NCI-H345 treated with DMSO at 0.1 percent for 48 hours (cell line): ENCODE measurements at regions not wholly inside any gene's neighbourhood (a gene's known extent, or its start where the extent isn't known, plus 50 kb on each side); places are given as distances from the start of the nearest gene placed in this dataset.
"Not testable (repeated sequence)": the region's sequence is repeated elsewhere in the genome, so short reads cannot be mapped to it uniquely, and the experiment has no call there.

ENCODE experiments used
- DNase-seq: peaks from one replicate; lab custom pipeline; 2025; ENCODE audit not compliant: unreplicated experiment; lab: John Stamatoyannopoulos, UW

- DNase-seq = no peak
Measured at GRCh38 chr10:44013981-44014380, 365.3 kb upstream of the ZNF32 start.

GRCh38 chr10:44012921-44013320, 364.2 kb upstream of the ZNF32 start:
- no peak for DNase-seq

GRCh38 chr10:44011603-44011981, 362.9 kb upstream of the ZNF32 start:
- no peak for DNase-seq

GRCh38 chr10:44010873-44011602, 362.4 kb upstream of the ZNF32 start:
- no peak for DNase-seq

- no peak for DNase-seq
Measured at GRCh38 chr10:44009891-44010632, 361.4 kb upstream of the ZNF32 start.

GRCh38 chr10:44008917-44009709, 360.4 kb upstream of the ZNF32 start:
- no peak for DNase-seq

DNA sequence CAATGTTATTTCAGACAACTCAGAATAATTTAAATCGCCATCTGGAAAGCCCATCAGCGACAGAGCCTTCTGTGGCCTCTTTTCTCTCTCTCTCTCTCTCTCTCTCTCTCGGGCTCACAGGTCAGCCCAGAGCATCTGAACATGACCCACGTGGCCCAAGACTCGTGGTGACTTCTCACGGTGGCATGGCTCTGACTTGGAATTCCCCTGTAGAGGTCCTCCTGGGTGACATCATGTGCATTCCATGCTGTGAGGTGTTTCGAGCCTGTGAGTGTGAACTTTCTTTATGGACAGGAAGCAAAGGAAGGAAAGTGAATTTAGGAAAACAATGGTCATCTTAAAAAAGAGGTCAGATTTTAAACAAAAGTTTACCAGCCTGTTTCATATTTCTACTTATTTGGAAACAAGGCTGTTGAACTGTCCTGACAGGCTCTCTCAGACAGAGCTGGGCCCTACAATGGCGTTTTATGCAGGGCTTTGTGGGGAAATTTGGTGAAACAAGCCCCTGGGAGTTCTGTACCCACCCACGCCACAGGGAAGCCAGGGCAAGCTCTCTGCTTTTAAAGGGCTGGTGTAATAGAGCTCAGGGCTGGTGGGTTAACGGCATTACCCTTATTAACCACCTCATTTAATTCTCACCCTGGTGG, 359.7 kb upstream of the ZNF32 start:
- no peak for DNase-seq

- DNase-seq = no peak
Measured at GRCh38 chr10:44006771-44007170, 358.1 kb upstream of the ZNF32 start.

DNA sequence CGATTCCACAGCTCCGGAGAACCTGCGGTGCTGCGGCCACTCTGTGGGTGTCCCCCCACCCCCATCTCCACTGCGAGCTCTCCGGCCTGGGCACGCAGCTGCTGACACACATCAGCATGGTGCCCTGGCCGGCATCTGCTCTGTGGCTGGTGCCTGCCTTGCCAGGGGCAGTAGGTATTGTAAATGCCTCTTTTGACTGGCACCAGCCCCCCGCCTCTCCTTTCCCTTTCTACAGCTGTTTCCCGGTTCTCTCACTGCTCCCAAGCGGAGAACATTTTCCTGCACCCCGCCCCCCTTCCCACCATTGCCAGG, 357.1 kb upstream of the ZNF32 start:
- no peak for DNase-seq

- no peak for DNase-seq
Measured at GRCh38 chr10:44004913-44005787, 356.5 kb upstream of the ZNF32 start.

DNA sequence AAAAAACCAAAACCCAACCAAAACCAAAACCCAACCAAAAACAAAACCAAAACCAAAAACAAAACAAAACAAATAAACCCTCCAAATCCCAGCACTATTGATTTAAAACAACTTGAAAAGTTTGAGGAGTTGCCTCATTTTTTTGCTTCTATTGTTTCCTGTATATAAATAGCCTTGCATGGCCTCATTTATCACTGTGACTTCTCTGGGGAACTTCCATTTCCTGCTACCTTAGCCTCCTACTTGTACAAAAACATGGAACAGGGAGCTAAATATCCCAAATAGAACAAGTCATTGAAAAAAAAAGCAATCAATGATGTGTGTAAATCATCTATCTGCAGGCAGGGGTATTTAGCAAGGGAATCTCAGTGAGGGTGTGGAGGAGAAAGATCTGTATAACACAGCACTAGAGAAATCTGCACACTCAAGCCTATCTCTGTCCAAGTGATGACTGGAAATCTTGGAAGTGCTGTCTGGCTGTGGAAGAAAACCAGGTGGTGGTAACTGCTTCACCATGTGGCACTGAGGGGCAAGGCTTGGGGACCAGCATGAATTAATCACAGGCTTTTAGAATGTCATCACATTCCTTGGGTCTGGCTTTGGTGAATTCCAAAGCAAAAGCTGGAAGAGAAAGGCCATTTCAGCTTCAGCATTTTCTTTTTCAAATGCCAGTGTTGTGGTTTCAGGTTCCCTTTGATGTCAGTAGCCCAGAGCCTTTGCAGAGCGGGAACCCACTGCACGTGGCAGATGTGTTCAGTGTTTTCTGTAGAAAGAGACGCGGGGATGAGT, 349.5 kb upstream of the ZNF32 start:
- no peak for DNase-seq

DNA sequence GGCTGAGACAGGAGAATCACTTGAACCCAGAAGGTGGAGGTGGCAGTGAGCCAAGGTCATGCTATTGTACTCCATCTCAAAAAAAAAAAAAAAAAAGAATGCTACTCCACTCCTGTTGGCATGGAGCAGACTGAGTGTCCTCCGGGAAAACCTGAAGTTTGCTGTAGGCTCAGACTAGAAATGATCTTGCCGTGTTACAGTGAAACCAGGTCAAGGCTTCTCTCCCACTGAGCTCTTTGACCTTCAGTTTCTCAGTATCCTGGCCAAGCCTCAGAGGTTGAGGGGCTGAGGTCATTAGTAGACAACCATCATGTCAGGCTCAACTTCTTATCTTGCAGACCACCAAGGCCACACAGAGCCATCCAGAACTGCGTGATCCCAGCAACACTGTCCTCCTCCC, 348.6 kb upstream of the ZNF32 start:
- no peak for DNase-seq

- no peak for DNase-seq
Measured at GRCh38 chr10:43994539-43994938, 345.9 kb upstream of the ZNF32 start.

DNA sequence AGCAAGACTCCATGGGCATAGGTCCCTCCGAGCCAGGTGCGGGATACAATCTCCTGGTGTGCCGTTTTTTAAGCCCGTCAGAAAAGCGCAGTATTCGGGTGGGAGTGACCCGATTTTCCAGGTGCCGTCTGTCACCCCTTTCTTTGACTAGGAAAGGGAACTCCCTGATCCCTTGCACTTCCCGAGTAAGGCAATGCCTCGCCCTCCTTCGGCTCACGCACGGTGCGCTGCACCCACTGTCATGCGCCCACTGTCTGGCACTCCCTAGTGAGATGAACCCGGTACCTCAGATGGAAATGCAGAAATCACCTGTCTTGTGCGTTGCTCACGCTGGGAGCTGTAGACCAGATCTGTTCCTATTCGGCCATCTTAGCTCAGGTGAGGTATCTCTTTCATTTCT, 344.1 kb upstream of the ZNF32 start:
- not testable (repeated sequence) for DNase-seq

DNA sequence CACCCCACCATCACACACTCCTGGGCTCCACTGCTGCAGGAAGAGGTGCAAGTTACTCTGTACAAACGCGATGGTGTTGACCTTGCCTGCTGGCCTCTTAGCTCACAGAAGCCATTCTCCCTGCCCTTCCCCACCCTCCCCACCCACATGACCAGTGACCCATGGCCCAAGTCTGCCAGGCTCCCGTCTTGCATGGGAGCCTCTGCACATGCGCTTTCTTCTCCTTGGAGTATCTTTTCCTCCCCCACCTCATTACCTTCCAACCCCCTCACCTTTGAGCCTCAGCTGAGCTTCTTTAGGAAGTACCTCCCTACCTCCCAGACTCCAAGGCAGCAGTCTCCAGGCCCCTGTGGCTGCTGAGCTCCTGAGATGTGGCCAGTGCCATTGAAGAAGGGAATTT, 337.7 kb upstream of the ZNF32 start:
- no peak for DNase-seq

DNA sequence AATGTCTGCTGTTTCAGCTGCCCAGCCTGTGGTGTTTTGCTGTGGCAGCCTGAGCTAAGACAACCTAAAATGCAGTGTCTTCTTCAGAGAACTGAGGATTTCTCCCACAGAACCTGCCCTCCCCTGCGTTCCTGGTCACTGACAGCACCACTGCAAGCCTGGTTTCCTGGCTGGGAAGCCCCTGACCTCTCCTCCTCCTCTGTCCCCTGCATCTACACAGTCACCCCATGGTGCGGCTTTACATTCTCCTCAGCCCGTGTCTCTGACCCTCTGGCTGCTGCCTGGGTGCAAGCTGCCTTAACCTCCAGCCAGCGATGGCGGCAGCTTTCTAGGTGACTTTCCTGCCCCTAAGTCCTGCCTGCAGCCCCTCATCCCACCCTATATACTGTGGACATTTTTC, 337.3 kb upstream of the ZNF32 start:
- DNase-seq = no peak

DNA sequence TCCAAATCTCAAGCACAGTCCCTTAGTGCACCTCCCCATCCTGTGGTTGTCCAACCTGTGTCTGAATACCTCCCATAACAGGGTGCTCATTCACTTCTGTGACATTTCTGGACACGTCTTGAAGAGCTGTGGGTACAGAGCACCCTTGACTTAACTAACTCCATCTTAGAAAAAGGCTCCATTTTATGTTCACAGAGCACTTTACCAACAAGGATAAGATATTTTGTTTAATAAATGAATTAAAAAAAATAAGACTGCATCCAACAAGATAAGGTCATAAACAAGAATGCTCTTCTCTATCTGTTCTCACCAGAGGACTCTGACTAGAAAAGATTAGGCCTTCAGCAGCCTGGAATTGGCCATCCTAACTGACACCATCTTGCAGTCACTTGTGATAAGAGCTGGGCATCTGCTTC, 335.2 kb upstream of the ZNF32 start:
- no peak for DNase-seq

- DNase-seq = no peak
Measured at GRCh38 chr10:43983405-43983804, 334.7 kb upstream of the ZNF32 start.

GRCh38 chr10:43982250-43982649, 333.6 kb upstream of the ZNF32 start:
- DNase-seq = no peak

GRCh38 chr10:43981696-43982095, 333.0 kb upstream of the ZNF32 start:
- no peak for DNase-seq
